Lower leg skin (tissue), 3 donors: ENCODE measurements at regions not wholly inside any gene's neighbourhood (a gene's known extent, or its start where the extent isn't known, plus 50 kb on each side); places are given as distances from the start of the nearest gene placed in this dataset.

Experiments used
- CTCF ChIP-seq, 3 donors: fragments of 450-650 bp; IDR thresholded peaks; one replicate each; pipeline ENCODE4 v1.5.1; 2016; ENCODE audit warnings: antibody characterized with exemption in 3 of 3, mild to moderate bottlenecking in 3 of 3, moderate library complexity in 2 of 3
- POLR2A ChIP-seq, 2 donors: fragments of 450-650 bp; IDR thresholded peaks; one replicate each; pipeline ENCODE4 v1.6.1; 2016 to 2017; ENCODE audit warnings: antibody characterized with exemption in 2 of 2, mild to moderate bottlenecking in 1 of 2, moderate library complexity in 1 of 2

DNA sequence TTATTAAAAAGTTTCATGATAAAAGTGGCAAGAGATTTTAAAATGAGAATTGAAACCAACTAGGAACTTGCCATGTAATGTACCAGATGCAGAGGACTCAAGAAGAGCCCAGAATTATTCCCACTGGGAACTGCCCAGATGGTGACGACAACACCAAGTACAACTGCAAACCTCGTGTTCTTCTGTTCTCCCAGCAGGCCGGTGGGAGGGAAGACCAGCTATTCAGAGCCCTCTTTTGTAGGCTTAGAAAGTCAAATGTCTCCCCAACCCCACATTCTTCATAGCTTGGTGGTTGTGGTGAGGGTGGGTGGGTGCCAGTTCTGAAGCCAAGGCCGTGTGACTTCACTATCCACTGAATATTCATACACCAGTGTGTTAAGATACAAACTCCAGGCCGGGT, 54.3 kb upstream of the ITGB1 start:
- TF ChIP-seq POLR2A (IDR thresholded peaks at IDR 0.05): no peak
- TF ChIP-seq CTCF (IDR thresholded peaks at IDR 0.05): no peak
